Right cardiac atrium (tissue), 5 donors: ENCODE measurements at regions not wholly inside any gene's neighbourhood (a gene's known extent, or its start where the extent isn't known, plus 50 kb on each side); places are given as distances from the start of the nearest gene placed in this dataset.

Experiments used
- ATAC-seq, 2 donors: fragments of 200-7000 bp; cut with Tn5 transposase; one replicate each; pipeline versions ENCODE4 v1.8.0 to v1.9.1; 2020; ENCODE audit warnings: moderate library complexity in 2 of 2, mild to moderate bottlenecking in 1 of 2
- DNase-seq, 3 donors: peaks; one replicate each; pipeline ENCODE4 v3.0.0-alpha.2; 2020
- H3K27ac ChIP-seq: one replicate; pipeline ENCODE4 v1.5.1; 2013; ENCODE audit warnings: mild to moderate bottlenecking, low read length, control low read depth, moderate library complexity
- H3K27me3 ChIP-seq: one replicate; pipeline ENCODE4 v1.6.1; 2013; ENCODE audit not compliant: control insufficient read depth, insufficient read depth
- H3K4me1 ChIP-seq: one replicate; pipeline ENCODE4 v1.6.1; 2013; ENCODE audit warnings: low read length; ENCODE audit not compliant: control insufficient read depth, insufficient read depth
- H3K4me3 ChIP-seq: one replicate; pipeline ENCODE4 v1.5.1; 2013; ENCODE audit warnings: low read length, control low read depth
- H3K9me3 ChIP-seq: one replicate; pipeline ENCODE4 v1.6.1; 2013; ENCODE audit warnings: low read length; ENCODE audit not compliant: control insufficient read depth
- WGBS: extraction: QIAGEN DNeasy Blood & Tissue Kit; methylation state at CpG from one replicate; pipeline ENCODE4 v1.1.7; 2013; 5-methylcytosine and 5-hydroxymethylcytosine counted together
- intact Hi-C, 4 donors: fragments of 100-400 bp; cut with DNase I; formaldehyde crosslinking; loops; one replicate each; pipeline versions ENCODE4 v1.11.0 to v1.14.0; 2022 to 2023
- donor health status: healthy with polysubstance abuse.
- donor health status: DM: no; HTN: yes; CAD: no.
- donor health status: DM: no; HTN: no; CAD: no.
- donor health status: DM: no; HTN: yes; CAD: no; lungs with severe emphysema.
- donor health status: DM: yes; HTN: yes; CAD: no.

- intact Hi-C loops, result no loop called here
- 17% methylated on average over 5 of the region's 5 CpGs for whole genome bisulfite sequencing
- H3K9me3 ChIP-seq, result no peaks in the 10 kb centered on the region
- H3K4me1 ChIP-seq, result no peaks in the 10 kb centered on the region
- H3K4me3 ChIP-seq, result peak overlapping the region; percentile 16
- no peaks in the 10 kb centered on the region for H3K27me3 ChIP-seq
- DNase-seq (peak in 1 of 3 donors; percentile 58), ATAC-seq (no peak)
- H3K27ac ChIP-seq, result no peak overlapping the region
Measured at GRCh38 chr4:174038481-174038880, 245.0 kb downstream of the FBXO8 start.

GRCh38 chr4:174037631-174038030, 245.8 kb downstream of the FBXO8 start:
- no peak for DNase-seq
- no peak overlapping the region for H3K27ac ChIP-seq
- intact Hi-C loops, result no loop called here
- 53% methylated on average over 3 of the region's 3 CpGs for WGBS
- H3K9me3 ChIP-seq, result no peaks in the 10 kb centered on the region
- H3K27me3 ChIP-seq, result no peaks in the 10 kb centered on the region
- no peak for ATAC-seq
- no peak overlapping the region for H3K4me3 ChIP-seq
- H3K4me1 ChIP-seq, result no peaks in the 10 kb centered on the region

GRCh38 chr4:174037049-174037448, 246.4 kb downstream of the FBXO8 start:
- Histone ChIP-seq H3K27ac (no peak overlapping the region), H3K27me3 (no peaks in the 10 kb centered on the region), H3K4me3 (no peak overlapping the region), H3K4me1 (no peaks in the 10 kb centered on the region), H3K9me3 (no peaks in the 10 kb centered on the region)
- intact Hi-C loops, result no loop called here
- ATAC-seq (no peak), DNase-seq (peak in 1 of 3 donors; percentile 6)
- 73% methylated on average over 8 of the region's 8 CpGs for WGBS

DNA sequence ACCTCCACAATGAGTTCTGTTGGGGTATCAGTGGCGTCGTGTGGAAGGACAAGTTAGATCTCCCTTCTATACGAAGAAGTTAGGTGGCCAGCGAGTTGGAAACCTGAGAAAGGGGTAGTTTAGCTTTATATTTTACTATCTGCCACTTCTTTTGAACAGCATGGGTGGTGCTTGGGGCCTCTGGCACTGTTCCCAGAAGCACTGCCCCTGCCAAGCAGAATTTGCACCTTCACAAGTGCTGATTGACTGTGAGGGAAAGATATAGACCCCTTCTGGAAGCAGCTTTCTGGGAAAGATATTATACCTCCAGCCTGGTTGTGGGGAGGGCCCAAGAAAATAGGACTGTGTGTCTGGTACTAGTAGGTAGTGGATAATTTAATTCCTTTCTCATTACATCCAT, 246.9 kb downstream of the FBXO8 start:
- no peak overlapping the region for H3K27ac ChIP-seq
- H3K4me3 ChIP-seq, result no peak overlapping the region
- DNase-seq, result peak in 2 of 3 donors; percentile 26 to 55
- intact Hi-C loops, result no loop called here
- no peak for ATAC-seq
- no peaks in the 10 kb centered on the region for H3K27me3 ChIP-seq
- H3K9me3 ChIP-seq, result no peaks in the 10 kb centered on the region
- no peaks in the 10 kb centered on the region for H3K4me1 ChIP-seq
- WGBS, result 53% methylated on average over 4 of the region's 4 CpGs

DNA sequence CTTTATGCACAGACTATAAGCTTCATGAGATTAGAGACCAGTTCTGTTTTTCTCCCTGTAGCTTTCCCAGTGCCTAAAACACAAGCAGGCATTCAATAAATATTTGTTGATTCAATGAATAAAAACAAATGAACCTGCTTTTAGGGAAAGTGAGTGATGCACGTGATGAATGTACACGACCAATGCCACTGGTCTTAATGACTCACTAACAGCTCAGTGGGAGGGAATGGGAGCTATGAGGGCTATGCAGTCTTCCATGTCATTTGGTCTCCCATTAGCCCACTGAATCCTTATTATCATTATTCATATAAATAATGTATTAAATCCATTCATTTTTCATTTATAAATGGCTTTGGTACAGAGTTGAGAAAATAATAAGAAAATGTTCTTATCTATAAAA, 247.4 kb downstream of the FBXO8 start:
- H3K27ac ChIP-seq, result no peak overlapping the region

DNA sequence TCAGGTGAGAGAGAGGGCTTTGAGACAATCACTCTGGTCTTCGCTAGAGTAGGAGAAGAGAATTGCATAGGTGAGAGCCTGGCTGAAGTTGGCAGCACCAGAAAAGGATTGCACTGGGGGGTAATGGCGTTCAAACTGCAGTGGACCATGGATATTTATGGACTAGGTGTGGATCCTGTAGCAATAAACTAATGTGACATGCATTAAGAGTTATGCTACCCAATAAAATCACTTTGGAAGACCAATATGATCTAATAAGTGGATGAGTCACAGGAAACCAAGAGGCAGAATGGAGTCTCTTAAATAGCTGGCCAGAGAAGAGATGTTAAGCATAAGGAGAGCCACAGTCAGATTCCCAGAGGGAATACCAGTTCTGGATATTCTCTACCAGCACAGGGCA, 259.8 kb downstream of the FBXO8 start:
- H3K4me3 ChIP-seq, result no peak overlapping the region
- DNase-seq, result no peak
- no peak overlapping the region for H3K27ac ChIP-seq
- H3K9me3 ChIP-seq, result no peaks in the 10 kb centered on the region
- H3K4me1 ChIP-seq, result no peaks in the 10 kb centered on the region
- no peak for ATAC-seq
- WGBS, result 45% methylated on average over 2 of the region's 2 CpGs
- no peaks in the 10 kb centered on the region for H3K27me3 ChIP-seq
- intact Hi-C loops, result no loop called here

More for the DNA sequence above, 247.4 kb downstream of the FBXO8 start:
- WGBS, result 61% methylated on average over 2 of the region's 2 CpGs
- ATAC-seq (no peak), DNase-seq (no peak)
- Histone ChIP-seq H3K9me3 (no peaks in the 10 kb centered on the region), H3K4me1 (no peaks in the 10 kb centered on the region), H3K4me3 (no peak overlapping the region), H3K27me3 (no peaks in the 10 kb centered on the region)
- intact Hi-C loops, result no loop called here

- intact Hi-C loops, result no loop called here
- 83% methylated on average over 7 of the region's 7 CpGs for WGBS
- ATAC-seq (no peak), DNase-seq (peak in 1 of 3 donors; percentile 37)
- Histone ChIP-seq H3K4me1 (no peaks in the 10 kb centered on the region), H3K27me3 (no peaks in the 10 kb centered on the region), H3K27ac (no peak overlapping the region), H3K4me3 (no peak overlapping the region), H3K9me3 (no peaks in the 10 kb centered on the region)
Measured at GRCh38 chr4:174018236-174018635, 265.2 kb downstream of the FBXO8 start.

DNA sequence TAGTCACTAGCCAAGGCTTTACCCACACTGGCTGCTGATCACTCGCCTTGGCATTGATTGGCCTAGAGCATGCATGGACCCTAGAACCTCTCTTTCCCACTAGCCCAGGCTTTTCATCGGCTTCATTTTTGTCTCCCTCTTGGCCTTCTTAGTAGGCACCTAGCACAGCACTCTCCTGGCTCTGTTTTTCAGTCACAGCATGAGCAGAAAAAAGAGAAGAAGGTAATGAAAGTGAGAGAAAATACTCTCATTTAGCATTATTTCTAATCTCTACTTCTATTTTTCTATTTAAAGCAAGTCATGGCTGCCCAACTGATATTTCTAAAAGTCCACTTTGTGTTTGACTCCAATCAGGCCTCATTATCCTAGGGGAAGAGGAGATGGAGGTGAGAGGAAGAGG, 267.2 kb downstream of the FBXO8 start:
- WGBS, result 93% methylated on average over 2 of the region's 2 CpGs
- no peak overlapping the region for H3K4me3 ChIP-seq
- ATAC-seq (no peak), DNase-seq (peak in 1 of 3 donors; percentile 6)
- H3K27ac ChIP-seq, result no peak overlapping the region
- H3K9me3 ChIP-seq, result no peaks in the 10 kb centered on the region
- intact Hi-C loops, result no loop called here
- H3K27me3 ChIP-seq, result no peaks in the 10 kb centered on the region
- no peaks in the 10 kb centered on the region for H3K4me1 ChIP-seq

DNA sequence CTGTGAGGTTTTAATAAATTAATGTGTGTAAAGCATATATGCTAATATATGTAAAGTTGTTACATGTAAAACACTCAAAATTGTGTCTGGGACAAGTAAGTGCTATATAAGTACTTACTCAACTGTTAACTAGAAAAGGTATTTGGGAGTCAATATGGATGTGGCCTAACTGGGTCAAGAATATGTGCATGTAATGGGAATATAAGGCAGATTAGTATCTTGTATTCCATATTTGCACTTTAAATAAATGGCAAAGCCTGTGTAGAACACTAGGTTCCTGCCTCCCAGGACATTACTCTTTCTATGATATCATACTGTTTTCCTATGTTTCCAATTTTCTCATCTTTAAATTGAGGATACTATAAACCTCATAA, 270.6 kb downstream of the FBXO8 start:
- intact Hi-C loops, result no loop called here
- no peak overlapping the region for H3K27ac ChIP-seq
- ATAC-seq (no peak), DNase-seq (no peak)
- H3K27me3 ChIP-seq, result no peaks in the 10 kb centered on the region
- H3K4me3 ChIP-seq, result no peak overlapping the region
- no peaks in the 10 kb centered on the region for H3K4me1 ChIP-seq
- no peaks in the 10 kb centered on the region for H3K9me3 ChIP-seq

GRCh38 chr4:174012135-174012885, 271.2 kb downstream of the FBXO8 start:
- no peaks in the 10 kb centered on the region for H3K27me3 ChIP-seq
- WGBS, result 64% methylated on average over 4 of the region's 4 CpGs
- no peaks in the 10 kb centered on the region for H3K9me3 ChIP-seq
- ATAC-seq (peak; percentile 75 to 91), DNase-seq (no peak)
- no peak overlapping the region for H3K4me3 ChIP-seq
- no peaks in the 10 kb centered on the region for H3K4me1 ChIP-seq
- intact Hi-C loops, result no loop called here
- H3K27ac ChIP-seq, result no peak overlapping the region

DNA sequence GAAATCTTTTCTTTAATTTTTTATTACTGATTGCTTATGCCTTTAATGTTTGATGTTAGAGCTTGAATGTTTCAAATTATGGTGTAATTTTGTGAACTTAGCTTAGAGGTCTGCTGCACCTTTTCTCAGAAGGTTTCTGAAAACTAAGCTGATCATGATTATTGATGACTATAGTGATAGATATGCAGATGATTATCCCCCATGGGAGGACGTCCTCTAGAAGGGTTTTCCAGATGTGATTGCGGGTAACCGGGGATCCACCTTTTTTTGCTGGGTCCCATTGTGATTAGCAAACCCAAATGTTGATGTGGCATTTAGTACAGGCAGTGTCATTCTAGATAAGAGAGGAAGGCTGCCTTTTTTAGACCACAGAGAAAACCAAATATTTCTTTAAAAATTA, 272.9 kb downstream of the FBXO8 start:
- WGBS, result 68% methylated on average over 3 of the region's 3 CpGs
- intact Hi-C loops, result no loop called here

More for the DNA sequence above, 272.9 kb downstream of the FBXO8 start:
- H3K4me1 ChIP-seq, result peaks cover 2% of the 10 kb centered on the region
- no peak overlapping the region for H3K27ac ChIP-seq
- DNase-seq (no peak), ATAC-seq (no peak)
- H3K9me3 ChIP-seq, result no peaks in the 10 kb centered on the region
- H3K27me3 ChIP-seq, result no peaks in the 10 kb centered on the region
- H3K4me3 ChIP-seq, result no peak overlapping the region
